Activated CD4-positive, alpha-beta T cell treated with anti-CD3 and anti-CD28 coated beads, Interleukin-2, amount 10 ng/mL, durations not matched to agents 7 days and 5 days (primary cell): ENCODE measurements at regions not wholly inside any gene's neighbourhood (a gene's known extent, or its start where the extent isn't known, plus 50 kb on each side); places are given as distances from the start of the nearest gene placed in this dataset.
"Not testable (repeated sequence)": the region's sequence is repeated elsewhere in the genome, so short reads cannot be mapped to it uniquely, and the experiment has no call there.

Experiments used
- CTCF ChIA-PET: fragments of 350-600 bp; sonication (Branson Sonifier 250); formaldehyde crosslinking; loops from one replicate; lab custom pipeline; 2021; ENCODE audit warnings: antibody characterized with exemption; lab: Charles Lee
- POLR2A ChIA-PET: fragments of 350-600 bp; sonication (Branson Sonifier 250); formaldehyde crosslinking; loops from one replicate; lab custom pipeline; 2021; ENCODE audit warnings: antibody characterized with exemption; lab: Charles Lee
- DNase-seq: peaks from one replicate; pipeline ENCODE4 v3.0.0-alpha.2; 2020
- H3K27ac Mint-ChIP-seq: one replicate; pipeline ENCODE4 v1.8.0; 2021; ENCODE audit warnings: mild to moderate bottlenecking, moderate library complexity, mixed read lengths
- H3K27me3 Mint-ChIP-seq: one replicate; pipeline ENCODE4 v1.8.0; 2021; ENCODE audit warnings: mixed read lengths
- H3K36me3 Mint-ChIP-seq: one replicate; pipeline ENCODE4 v1.8.0; 2021; ENCODE audit warnings: low read depth, mixed read lengths
- H3K4me1 Mint-ChIP-seq: one replicate; pipeline ENCODE4 v1.8.0; 2021; ENCODE audit warnings: mixed read lengths
- H3K4me3 Mint-ChIP-seq: one replicate; pipeline ENCODE4 v1.8.0; 2021; ENCODE audit warnings: mild to moderate bottlenecking, moderate library complexity, mixed read lengths
- H3K9me3 Mint-ChIP-seq: one replicate; pipeline ENCODE4 v1.8.0; 2021; ENCODE audit warnings: mixed read lengths

GRCh38 chr14:106318700-106319099, 792.3 kb downstream of the TMEM121 start:
- no peaks in the 10 kb centered on the region for H3K9me3 Mint-ChIP-seq
- POLR2A ChIA-PET: no interaction called here
- H3K27me3 Mint-ChIP-seq: peaks cover 17% of the 10 kb centered on the region

GRCh38 chr14:106323970-106324369, 797.6 kb downstream of the TMEM121 start:
- POLR2A ChIA-PET, H3K9me3 Mint-ChIP-seq, H3K27ac Mint-ChIP-seq, CTCF ChIA-PET, H3K36me3 Mint-ChIP-seq, H3K4me3 Mint-ChIP-seq, H3K4me1 Mint-ChIP-seq: not testable (repeated sequence)
- peak; percentile 30 for DNase-seq
- peaks cover 25% of the 10 kb centered on the region for H3K27me3 Mint-ChIP-seq

More at GRCh38 chr14:106318700-106319099, 792.3 kb downstream of the TMEM121 start:
- peak; percentile 57 for DNase-seq
- no peaks in the 10 kb centered on the region for H3K36me3 Mint-ChIP-seq
- no peak overlapping the region for H3K27ac Mint-ChIP-seq
- CTCF ChIA-PET: interaction anchor here (1.0 to 2.6 kb wide), 3 partner anchors 10 to 98 kb away, joined by 3 to 21 read pairs (median 4); no protein-coding TSS in a partner anchor
- H3K4me1 Mint-ChIP-seq: no peaks in the 10 kb centered on the region
- no peak overlapping the region for H3K4me3 Mint-ChIP-seq

- no peaks in the 10 kb centered on the region for H3K9me3 Mint-ChIP-seq
- H3K27ac Mint-ChIP-seq: no peak overlapping the region
- H3K4me1 Mint-ChIP-seq: no peaks in the 10 kb centered on the region
These were observed 800.9 kb downstream of the TMEM121 start for GRCh38 chr14:106327234-106327633.

GRCh38 chr14:106327702-106328353, 801.4 kb downstream of the TMEM121 start:
- DNase-seq, H3K4me1 Mint-ChIP-seq, H3K9me3 Mint-ChIP-seq, H3K36me3 Mint-ChIP-seq, H3K4me3 Mint-ChIP-seq, H3K27ac Mint-ChIP-seq, POLR2A ChIA-PET: not testable (repeated sequence)
- H3K27me3 Mint-ChIP-seq: peaks cover 16% of the 10 kb centered on the region
- CTCF ChIA-PET: interaction anchor here (1.1 to 1.3 kb wide), 3 partner anchors 19 to 46 kb away, joined by 3 to 6 read pairs (median 4); no protein-coding TSS in a partner anchor

More at GRCh38 chr14:106327234-106327633, 800.9 kb downstream of the TMEM121 start:
- no peak overlapping the region for H3K4me3 Mint-ChIP-seq
- POLR2A ChIA-PET: no interaction called here
- peaks cover 20% of the 10 kb centered on the region for H3K27me3 Mint-ChIP-seq
- H3K36me3 Mint-ChIP-seq: no peaks in the 10 kb centered on the region
- CTCF ChIA-PET: interaction anchor here (0.6 to 1.3 kb wide), 4 partner anchors 13 to 46 kb away, joined by 3 to 6 read pairs (median 4); no protein-coding TSS in a partner anchor
- no peak for DNase-seq

DNA sequence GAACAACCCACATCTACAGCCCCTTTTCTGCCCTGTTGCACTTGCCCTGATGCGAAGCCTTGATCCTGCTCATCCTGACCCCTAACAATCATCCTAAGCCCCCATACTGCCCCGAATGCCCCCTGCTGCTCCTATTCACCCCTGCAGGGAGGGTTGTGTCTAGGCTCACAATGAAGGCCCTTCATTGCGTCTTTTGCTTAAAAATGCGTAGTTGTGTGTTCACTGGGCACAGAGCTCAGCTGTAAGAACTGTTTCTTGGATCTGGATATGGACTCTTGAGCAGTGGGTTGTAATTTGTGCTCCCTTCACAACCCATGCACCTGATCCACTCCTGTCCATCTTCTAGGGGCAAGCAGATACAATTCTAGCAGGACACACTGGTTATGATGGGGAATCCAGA, 802.9 kb downstream of the TMEM121 start:
- H3K4me1 Mint-ChIP-seq, DNase-seq, H3K36me3 Mint-ChIP-seq, CTCF ChIA-PET, H3K27ac Mint-ChIP-seq, H3K9me3 Mint-ChIP-seq, POLR2A ChIA-PET, H3K4me3 Mint-ChIP-seq: not testable (repeated sequence)
- H3K27me3 Mint-ChIP-seq: peaks cover 12% of the 10 kb centered on the region

GRCh38 chr14:106329987-106330774, 803.8 kb downstream of the TMEM121 start:
- H3K4me3 Mint-ChIP-seq, H3K9me3 Mint-ChIP-seq, DNase-seq, H3K4me1 Mint-ChIP-seq, CTCF ChIA-PET, POLR2A ChIA-PET, H3K27ac Mint-ChIP-seq, H3K36me3 Mint-ChIP-seq: not testable (repeated sequence)
- peaks cover 12% of the 10 kb centered on the region for H3K27me3 Mint-ChIP-seq

- H3K36me3 Mint-ChIP-seq, H3K9me3 Mint-ChIP-seq, H3K27me3 Mint-ChIP-seq, POLR2A ChIA-PET, H3K4me3 Mint-ChIP-seq, H3K4me1 Mint-ChIP-seq, CTCF ChIA-PET, H3K27ac Mint-ChIP-seq: not testable (repeated sequence)
- DNase-seq: peak; percentile 68
These were observed 808.2 kb downstream of the TMEM121 start for GRCh38 chr14:106334428-106335109.

DNA sequence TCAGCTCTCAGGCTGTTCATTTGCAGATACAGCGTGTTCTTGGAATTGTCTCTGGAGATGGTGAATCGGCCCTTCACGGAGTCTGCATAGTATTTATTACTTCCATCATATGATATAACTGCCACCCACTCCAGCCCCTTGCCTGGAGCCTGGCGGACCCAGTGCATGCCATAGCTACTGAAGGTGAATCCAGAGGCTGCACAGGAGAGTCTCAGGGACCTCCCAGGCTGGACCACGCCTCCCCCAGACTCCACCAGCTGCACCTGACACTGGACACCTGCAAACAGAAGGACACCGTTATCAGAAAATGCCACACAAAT, 808.7 kb downstream of the TMEM121 start:
- H3K4me1 Mint-ChIP-seq, DNase-seq, H3K27me3 Mint-ChIP-seq, H3K36me3 Mint-ChIP-seq, POLR2A ChIA-PET, H3K4me3 Mint-ChIP-seq, H3K27ac Mint-ChIP-seq, H3K9me3 Mint-ChIP-seq, CTCF ChIA-PET: not testable (repeated sequence)

DNA sequence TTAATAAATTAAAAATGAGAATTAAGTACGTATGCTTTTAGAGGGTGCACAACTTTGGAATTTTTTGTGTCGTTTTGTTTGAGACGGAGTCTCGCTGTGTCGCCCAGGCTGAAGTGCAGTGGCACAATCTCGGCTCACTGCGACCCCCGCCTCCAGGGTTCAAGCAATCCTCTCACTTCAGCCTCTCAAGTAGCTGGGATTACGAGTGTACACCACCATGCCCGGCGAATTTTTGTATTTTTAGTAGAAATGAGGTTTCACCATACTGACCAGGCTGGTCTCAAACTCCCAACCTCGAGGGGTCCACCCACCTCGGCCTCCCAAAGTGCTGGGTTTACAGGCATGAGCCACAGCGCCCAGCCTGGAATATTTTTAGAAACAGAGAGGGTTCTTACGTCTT, 812.4 kb downstream of the TMEM121 start:
- H3K4me3 Mint-ChIP-seq, H3K4me1 Mint-ChIP-seq, H3K27ac Mint-ChIP-seq, H3K36me3 Mint-ChIP-seq, H3K27me3 Mint-ChIP-seq, H3K9me3 Mint-ChIP-seq, CTCF ChIA-PET, DNase-seq, POLR2A ChIA-PET: not testable (repeated sequence)

DNA sequence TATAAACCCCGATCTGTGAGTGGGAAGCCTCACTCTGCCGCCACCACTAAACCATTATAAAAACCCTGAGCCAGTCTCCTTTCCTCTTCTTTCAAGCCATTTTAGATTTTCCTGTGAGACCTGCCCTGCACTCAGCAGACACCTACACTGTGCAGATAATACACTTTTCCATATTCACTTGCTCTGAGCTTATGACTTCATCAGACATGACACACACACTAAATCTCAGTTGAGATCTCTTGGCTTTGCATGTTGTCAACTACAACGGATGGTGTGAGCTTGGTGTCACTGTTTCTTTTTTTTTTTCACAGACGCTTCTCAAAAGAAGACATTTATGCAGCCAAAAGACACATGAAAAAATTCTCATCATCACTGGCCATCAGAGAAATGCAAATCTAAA, 814.3 kb downstream of the TMEM121 start:
- POLR2A ChIA-PET, H3K4me1 Mint-ChIP-seq, DNase-seq, H3K27ac Mint-ChIP-seq, H3K9me3 Mint-ChIP-seq, CTCF ChIA-PET, H3K4me3 Mint-ChIP-seq, H3K36me3 Mint-ChIP-seq: not testable (repeated sequence)
- peaks cover 11% of the 10 kb centered on the region for H3K27me3 Mint-ChIP-seq

GRCh38 chr14:106341161-106341560, 814.8 kb downstream of the TMEM121 start:
- H3K4me1 Mint-ChIP-seq, H3K27ac Mint-ChIP-seq, H3K9me3 Mint-ChIP-seq, CTCF ChIA-PET, H3K4me3 Mint-ChIP-seq, DNase-seq, POLR2A ChIA-PET, H3K36me3 Mint-ChIP-seq: not testable (repeated sequence)
- H3K27me3 Mint-ChIP-seq: peaks cover 11% of the 10 kb centered on the region

- no peak overlapping the region for H3K4me3 Mint-ChIP-seq
- no peak overlapping the region for H3K27ac Mint-ChIP-seq
- POLR2A ChIA-PET: no interaction called here
- H3K27me3 Mint-ChIP-seq: peaks cover 11% of the 10 kb centered on the region
- no peaks in the 10 kb centered on the region for H3K36me3 Mint-ChIP-seq
- no peaks in the 10 kb centered on the region for H3K4me1 Mint-ChIP-seq
- H3K9me3 Mint-ChIP-seq: no peaks in the 10 kb centered on the region
- CTCF ChIA-PET: no interaction called here
- DNase-seq: no peak
These were observed 817.2 kb downstream of the TMEM121 start for GRCh38 chr14:106343626-106344025.

GRCh38 chr14:106344065-106344614, 817.8 kb downstream of the TMEM121 start:
- H3K36me3 Mint-ChIP-seq, H3K4me1 Mint-ChIP-seq, CTCF ChIA-PET, H3K9me3 Mint-ChIP-seq, DNase-seq, H3K27ac Mint-ChIP-seq, H3K4me3 Mint-ChIP-seq, POLR2A ChIA-PET: not testable (repeated sequence)
- peaks cover 11% of the 10 kb centered on the region for H3K27me3 Mint-ChIP-seq
